ENCODE measurements at regions not wholly inside any gene's neighbourhood (a gene's known extent, or its start where the extent isn't known, plus 50 kb on each side); places are given as distances from the start of the nearest gene placed in this dataset.

- dilution Hi-C loops (cut with MboI; ENCODE audit: extremely low pct_ligation_motif_present, low sequenced_read_pairs): no loop called here
- Histone ChIP-seq H3K27me3 (ENCODE audit: control insufficient read depth, extremely low read depth, insufficient read depth, low read length) (no peaks in the 10 kb centered on the region), H3K9me3 (ENCODE audit: control insufficient read depth, low read depth, low read length) (peaks cover 2% of the 10 kb centered on the region), H2AFZ (ENCODE audit: control insufficient read depth, low read length) (no peak overlapping the region), H3K9me1 (ENCODE audit: control insufficient read depth, extremely low read depth, insufficient read depth, low read length) (no peaks in the 10 kb centered on the region), H3K9ac (ENCODE audit: control insufficient read depth, extremely low read depth, insufficient read depth, low read length) (no peak overlapping the region), H3K4me1 (ENCODE audit: control insufficient read depth, extremely low read depth, insufficient read depth, low read length) (no peaks in the 10 kb centered on the region), H4K20me1 (ENCODE audit: control insufficient read depth, extremely low read depth, insufficient read depth, low read length) (no peaks in the 10 kb centered on the region), H3K79me2 (ENCODE audit: control insufficient read depth, insufficient read depth, low read length) (no peaks in the 10 kb centered on the region), H3K4me3 (ENCODE audit: control insufficient read depth in 2 of 3, extremely low read depth in 1 of 3, insufficient read depth in 2 of 3, low read depth in 1 of 3, low read length in 3 of 3) (no peak overlapping the region), H3K27ac (ENCODE audit: control insufficient read depth, insufficient read depth, low read length) (no peak overlapping the region), H3K36me3 (ENCODE audit: control insufficient read depth in 2 of 2, extremely low read depth in 1 of 2, insufficient read depth in 2 of 2, low read length in 2 of 2) (no peaks in the 10 kb centered on the region), H3K4me2 (ENCODE audit: control insufficient read depth, extremely low read depth, insufficient read depth, low read depth, low read length) (no peak overlapping the region)
- no peak for TF ChIP-seq CTCF (optimal IDR thresholded peaks at IDR 0.05 in 1 of 3, IDR thresholded peaks at IDR 0.05 in 1 of 3, conservative IDR thresholded peaks at IDR 0.05 in 1 of 3; ENCODE audit: extremely low read depth in 1 of 3, insufficient read depth in 2 of 3, low read length in 3 of 3)
- no peak for TF ChIP-seq EZH2 (IDR thresholded peaks at IDR 0.05; ENCODE audit: low read length)
- no peak for DNase-seq (ENCODE audit: low read depth, low spot score)
- no peak for FAIRE-seq
These were observed 213.9 kb upstream of the FBXL7 start for GRCh38 chr5:15285901-15286583.

- Histone ChIP-seq H3K79me2 (ENCODE audit: control insufficient read depth, insufficient read depth, low read length) (no peaks in the 10 kb centered on the region), H3K9ac (ENCODE audit: control insufficient read depth, extremely low read depth, insufficient read depth, low read length) (no peak overlapping the region), H3K4me3 (ENCODE audit: control insufficient read depth in 2 of 3, extremely low read depth in 1 of 3, insufficient read depth in 2 of 3, low read depth in 1 of 3, low read length in 3 of 3) (no peak overlapping the region), H3K27me3 (ENCODE audit: control insufficient read depth, extremely low read depth, insufficient read depth, low read length) (no peaks in the 10 kb centered on the region), H4K20me1 (ENCODE audit: control insufficient read depth, extremely low read depth, insufficient read depth, low read length) (no peaks in the 10 kb centered on the region), H3K9me3 (ENCODE audit: control insufficient read depth, low read depth, low read length) (peaks cover 2% of the 10 kb centered on the region), H3K27ac (ENCODE audit: control insufficient read depth, insufficient read depth, low read length) (no peak overlapping the region), H3K4me1 (ENCODE audit: control insufficient read depth, extremely low read depth, insufficient read depth, low read length) (no peaks in the 10 kb centered on the region), H3K4me2 (ENCODE audit: control insufficient read depth, extremely low read depth, insufficient read depth, low read depth, low read length) (no peak overlapping the region), H3K36me3 (ENCODE audit: control insufficient read depth in 2 of 2, extremely low read depth in 1 of 2, insufficient read depth in 2 of 2, low read length in 2 of 2) (no peaks in the 10 kb centered on the region), H2AFZ (ENCODE audit: control insufficient read depth, low read length) (no peak overlapping the region), H3K9me1 (ENCODE audit: control insufficient read depth, extremely low read depth, insufficient read depth, low read length) (no peaks in the 10 kb centered on the region)
- DNase-seq (ENCODE audit: low read depth, low spot score) (no peak), FAIRE-seq (no peak)
- TF ChIP-seq CTCF (optimal IDR thresholded peaks at IDR 0.05 in 1 of 3, IDR thresholded peaks at IDR 0.05 in 1 of 3, conservative IDR thresholded peaks at IDR 0.05 in 1 of 3; ENCODE audit: extremely low read depth in 1 of 3, insufficient read depth in 2 of 3, low read length in 3 of 3) (no peak), EZH2 (IDR thresholded peaks at IDR 0.05; ENCODE audit: low read length) (no peak)
- dilution Hi-C loops (cut with MboI; ENCODE audit: extremely low pct_ligation_motif_present, low sequenced_read_pairs): no loop called here
These were observed 215.3 kb upstream of the FBXL7 start for GRCh38 chr5:15284706-15285105.
